ENCODE measurements at regions not wholly inside any gene's neighbourhood (a gene's known extent, or its start where the extent isn't known, plus 50 kb on each side); places are given as distances from the start of the nearest gene placed in this dataset.
"Not testable (repeated sequence)": the region's sequence is repeated elsewhere in the genome, so short reads cannot be mapped to it uniquely, and the experiment has no call there.

DNA sequence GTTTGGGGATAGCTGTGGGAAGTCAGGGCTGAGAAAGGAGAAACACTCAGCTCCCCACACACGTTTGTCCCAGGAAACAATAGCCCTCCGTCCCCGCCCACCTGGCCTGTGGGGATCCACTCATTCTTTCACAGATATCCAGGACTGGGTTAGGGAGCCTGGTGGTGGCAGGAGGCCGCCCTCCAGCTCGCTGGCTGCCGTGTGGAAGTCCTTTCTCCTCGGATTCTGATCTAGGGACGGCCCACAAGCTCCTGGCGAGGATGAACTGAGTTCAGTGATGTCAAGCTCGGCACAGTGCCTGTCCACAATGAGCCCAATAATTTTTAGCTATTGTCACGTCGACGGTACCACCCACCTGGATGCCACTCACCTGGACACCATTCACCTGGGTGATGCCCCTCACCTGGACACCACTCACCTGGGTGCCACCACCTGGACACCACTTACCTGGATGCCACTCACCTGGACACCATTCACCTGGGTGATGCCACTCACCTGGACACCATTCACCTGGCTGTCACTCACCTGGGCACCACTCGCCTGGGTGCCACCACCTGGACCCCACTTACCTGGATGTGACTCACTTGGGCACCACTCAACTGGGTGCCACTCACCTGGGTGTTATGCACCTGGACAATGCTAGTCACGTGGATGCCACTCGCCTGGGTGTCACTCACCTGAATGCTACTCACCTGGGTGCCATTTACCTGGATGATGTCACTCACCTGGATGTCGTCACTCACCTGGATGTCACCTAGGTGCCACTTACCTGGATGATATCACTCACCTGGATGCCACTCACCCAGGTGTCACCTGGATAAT is 172.5 kb upstream of the FOXF1 start:
- FAIRE-seq (peak; percentile 48), DNase-seq (ENCODE audit: low spot score) (no peak)

DNA sequence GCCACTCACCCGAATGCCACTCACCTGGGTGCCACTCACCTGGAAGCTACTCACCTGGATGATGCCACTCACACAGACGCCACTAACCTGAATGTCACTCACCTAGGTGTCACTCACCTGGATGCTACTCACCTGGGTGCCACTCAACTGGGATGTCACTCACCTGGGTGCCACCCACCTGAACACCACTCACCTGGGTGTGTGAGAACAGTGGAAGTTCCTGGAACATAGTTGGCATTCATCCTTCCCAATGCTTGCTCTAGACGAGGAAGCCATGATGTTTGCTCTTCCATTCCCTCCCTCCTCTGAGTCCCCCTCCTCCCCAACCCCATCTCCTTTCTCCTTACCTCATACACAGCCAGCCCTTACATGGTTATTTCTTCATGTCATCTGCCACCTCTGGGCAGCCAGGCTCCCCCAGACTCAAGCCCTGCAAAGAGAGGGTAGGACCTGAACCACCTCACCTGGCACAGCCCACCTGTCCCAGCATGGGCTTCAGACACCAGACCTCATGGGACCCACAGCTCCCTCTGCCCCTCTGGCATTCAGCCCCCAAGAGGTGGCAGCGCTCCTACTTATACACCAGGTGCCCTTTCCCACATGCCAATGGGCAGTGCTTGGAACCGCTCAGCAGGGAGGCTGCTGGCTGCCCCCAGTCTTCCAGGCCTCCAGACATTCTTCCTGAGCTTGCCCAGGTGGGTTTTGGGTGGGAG is 171.8 kb upstream of the FOXF1 start:
- DNase-seq (ENCODE audit: low spot score): no peak
- peak; percentile 17 for FAIRE-seq

DNA sequence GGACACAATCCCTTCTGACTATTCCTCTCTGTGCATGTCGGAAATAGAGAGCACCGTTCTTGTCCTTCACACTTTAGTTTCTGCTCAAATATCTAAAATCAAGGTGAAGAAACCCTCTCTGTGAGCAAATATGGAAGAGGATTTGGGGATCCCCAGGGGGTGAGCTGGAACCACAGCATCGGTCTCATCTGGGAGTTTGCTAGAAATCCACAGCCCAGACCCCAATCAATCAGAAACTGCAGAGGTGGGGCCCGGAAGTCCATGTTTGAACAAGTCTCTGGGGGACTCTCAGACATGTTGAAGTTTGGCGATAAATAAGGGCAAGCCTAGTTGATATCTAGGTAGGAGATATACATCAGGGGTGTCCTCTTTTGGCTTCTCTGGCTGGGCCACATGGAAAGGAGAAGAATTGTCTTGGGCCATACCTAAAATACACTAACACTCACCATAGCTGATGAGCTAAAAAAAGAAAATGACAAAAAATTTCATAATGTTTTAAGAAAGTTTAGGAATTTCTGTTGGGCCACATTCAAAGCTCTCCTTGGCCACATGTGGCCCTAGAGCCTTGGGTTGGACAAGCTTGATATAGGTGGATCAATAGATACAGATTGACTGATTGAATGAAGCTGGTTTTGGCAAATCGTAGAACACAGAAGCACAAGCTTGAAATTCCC is 168.0 kb upstream of the FOXF1 start:
- DNase-seq (ENCODE audit: low spot score): no peak
- FAIRE-seq: no peak

DNA sequence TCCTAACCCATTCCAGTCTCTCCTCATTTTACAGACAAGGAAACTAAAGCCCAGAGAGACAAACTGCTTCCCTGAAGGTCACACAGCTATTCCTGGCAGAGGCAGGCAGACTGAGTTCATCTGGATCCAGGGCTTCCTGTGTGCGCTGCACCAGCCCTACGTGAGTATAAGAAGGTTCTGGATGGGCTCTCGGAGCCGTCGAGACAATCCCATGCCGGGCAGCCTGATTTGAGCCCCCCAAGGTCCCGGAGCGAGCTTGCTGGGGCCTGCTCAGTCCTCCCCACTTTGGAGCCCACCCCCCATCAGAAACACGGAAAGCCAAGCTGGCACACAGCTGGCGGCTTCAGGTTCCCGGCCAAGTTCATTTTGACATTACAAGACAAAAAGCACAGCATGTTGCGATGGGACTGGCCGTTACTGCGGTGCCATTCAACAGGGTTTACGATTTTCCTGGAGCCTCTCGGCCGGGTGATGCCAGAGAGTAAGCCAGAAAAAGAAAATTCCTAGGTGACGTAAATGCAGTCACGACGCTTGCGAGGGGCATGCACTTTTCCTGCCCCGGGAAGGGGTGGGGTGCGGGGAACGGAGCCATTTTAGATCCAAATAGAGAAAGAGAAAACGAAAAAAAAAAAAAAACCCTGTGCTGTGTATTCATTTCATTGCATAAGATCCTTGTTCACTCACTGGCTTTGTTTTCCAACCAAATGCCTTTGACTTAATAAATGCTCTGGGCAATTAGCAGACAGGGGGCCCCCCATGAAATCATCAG is 167.1 kb upstream of the FOXF1 start:
- FAIRE-seq (no peak), DNase-seq (ENCODE audit: low spot score) (no peak)

DNA sequence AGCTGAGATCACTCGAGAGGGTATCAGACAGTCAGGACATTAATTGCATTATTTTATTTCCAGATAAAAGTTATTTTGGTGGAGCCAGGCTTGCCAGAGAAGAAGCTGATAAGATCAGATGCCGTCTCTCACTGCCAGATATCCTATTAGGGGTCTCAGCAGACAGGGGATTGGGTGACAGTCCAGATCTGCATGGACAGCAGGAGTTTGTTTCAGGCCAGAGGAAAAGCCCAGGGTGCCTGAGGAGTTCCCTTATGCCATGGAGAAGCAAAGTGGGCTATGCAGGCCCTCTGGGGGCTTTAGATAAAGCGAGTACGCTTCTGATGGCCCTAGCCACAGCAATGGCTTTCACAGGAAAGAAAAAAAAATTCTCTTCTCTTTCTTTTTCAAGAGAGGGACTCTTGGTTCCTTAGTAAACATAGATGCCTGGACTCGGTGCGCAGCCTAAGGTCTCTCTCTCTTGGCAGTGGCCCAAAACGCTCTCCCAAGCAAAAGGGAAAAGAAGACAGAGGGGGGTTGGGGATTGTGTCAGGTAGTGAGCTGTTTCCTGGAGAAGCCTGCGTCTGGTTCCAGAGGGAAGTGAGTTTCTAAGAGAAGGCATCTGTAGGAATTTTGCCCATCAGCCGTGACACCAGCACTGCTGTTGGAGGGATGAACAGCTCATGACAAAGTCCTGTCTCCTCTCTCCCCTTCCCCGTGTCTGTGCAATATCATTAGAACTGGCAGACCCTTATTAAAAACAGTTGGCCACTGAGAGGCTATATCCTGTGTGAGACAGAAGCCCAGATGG is 166.3 kb upstream of the FOXF1 start:
- FAIRE-seq: no peak
- no peak for DNase-seq (ENCODE audit: low spot score)

DNA sequence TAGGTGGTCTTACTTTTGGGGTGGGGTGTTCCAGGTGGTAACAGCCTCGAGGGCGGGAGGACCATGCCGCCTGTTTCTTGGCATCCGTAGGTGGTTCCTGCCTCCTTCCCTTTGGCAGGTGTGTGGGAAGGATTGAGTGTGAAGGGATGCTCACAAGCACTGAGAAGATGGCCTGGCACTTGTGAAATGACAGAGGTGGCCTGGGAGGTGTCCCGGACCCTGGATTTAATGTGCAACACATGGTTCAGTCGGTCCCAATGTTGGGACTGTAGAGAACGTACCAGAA is 165.8 kb upstream of the FOXF1 start:
- FAIRE-seq (no peak), DNase-seq (ENCODE audit: low spot score) (no peak)

DNA sequence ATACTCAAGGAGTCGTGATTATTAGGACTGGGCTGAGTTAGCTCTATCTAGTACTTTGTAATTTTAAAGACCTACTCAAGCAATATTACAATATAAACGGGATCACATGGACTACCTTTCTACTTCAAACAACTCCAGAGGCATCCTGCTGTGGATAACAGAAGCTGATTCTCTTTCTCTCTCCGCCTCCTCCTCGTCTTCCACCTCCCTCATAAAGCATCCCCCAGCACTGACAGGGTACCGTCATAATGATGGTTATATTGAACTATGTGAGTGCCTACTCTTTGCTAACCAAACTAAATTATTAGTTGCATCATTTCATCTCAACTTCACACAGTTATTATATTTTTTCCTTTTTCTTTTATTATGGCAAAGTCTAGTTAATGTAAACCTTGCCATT is 165.4 kb upstream of the FOXF1 start:
- FAIRE-seq: no peak
- no peak for DNase-seq (ENCODE audit: low spot score)

DNA sequence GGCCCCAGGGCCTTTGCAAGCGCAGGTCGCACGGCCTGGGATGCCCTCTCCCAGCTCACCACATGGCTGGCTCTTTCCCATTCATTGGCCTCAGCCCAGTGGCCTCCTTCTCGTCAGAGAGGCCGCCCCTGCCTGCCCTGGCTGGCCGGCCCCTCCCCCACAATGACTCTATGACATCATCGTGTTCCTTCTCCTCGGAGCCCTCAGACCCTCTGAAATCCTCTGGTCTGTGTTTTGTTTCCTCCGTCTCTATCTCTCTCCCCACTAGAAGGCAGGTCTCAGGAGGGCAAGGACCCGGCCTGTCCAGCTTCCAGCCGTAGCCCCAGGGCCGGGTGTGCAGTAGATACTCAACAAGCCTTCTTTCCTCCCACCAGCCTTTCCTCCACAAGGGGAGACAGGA is 164.8 kb upstream of the FOXF1 start:
- no peak for FAIRE-seq
- no peak for DNase-seq (ENCODE audit: low spot score)

DNA sequence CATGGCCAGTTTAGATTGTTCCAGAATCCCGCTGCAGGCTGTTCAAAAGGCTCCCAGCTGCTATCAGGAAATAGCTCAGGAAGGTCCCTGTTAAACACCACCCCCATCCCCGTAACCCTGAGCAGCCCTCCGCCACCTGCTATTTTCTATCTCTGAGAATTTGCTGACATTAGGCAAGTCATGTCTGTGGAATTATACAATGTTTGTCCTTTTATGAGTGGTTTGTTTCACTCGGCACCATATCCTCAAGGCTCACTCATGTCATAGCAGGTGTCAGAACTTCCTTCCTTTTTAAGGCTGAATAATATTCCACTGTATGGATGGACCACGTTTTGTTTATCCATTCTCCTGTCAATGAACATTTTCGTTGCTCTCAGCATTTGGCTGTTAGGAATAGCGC is 164.3 kb upstream of the FOXF1 start:
- no peak for FAIRE-seq
- DNase-seq (ENCODE audit: low spot score): no peak

DNA sequence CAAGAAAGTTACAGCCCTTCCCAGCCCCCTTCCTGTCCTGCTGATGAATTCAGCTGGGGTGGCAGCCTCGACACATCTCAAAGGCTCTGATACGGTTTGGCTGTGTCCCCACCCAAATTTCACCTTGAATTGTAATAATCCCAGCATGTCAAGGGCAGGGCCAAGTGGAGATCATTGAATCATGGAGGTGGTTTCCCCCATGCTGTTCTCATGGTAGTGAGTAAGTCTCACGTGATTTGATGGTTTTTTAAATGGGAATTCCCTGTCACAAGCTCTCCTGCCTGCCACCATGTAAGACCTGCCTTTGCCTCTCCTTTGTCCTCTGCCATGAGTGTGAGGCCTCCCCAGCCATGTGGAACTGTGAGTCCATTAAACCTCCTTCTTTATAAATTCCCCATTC is 163.2 kb upstream of the FOXF1 start:
- no peak for FAIRE-seq
- no peak for DNase-seq (ENCODE audit: low spot score)

DNA sequence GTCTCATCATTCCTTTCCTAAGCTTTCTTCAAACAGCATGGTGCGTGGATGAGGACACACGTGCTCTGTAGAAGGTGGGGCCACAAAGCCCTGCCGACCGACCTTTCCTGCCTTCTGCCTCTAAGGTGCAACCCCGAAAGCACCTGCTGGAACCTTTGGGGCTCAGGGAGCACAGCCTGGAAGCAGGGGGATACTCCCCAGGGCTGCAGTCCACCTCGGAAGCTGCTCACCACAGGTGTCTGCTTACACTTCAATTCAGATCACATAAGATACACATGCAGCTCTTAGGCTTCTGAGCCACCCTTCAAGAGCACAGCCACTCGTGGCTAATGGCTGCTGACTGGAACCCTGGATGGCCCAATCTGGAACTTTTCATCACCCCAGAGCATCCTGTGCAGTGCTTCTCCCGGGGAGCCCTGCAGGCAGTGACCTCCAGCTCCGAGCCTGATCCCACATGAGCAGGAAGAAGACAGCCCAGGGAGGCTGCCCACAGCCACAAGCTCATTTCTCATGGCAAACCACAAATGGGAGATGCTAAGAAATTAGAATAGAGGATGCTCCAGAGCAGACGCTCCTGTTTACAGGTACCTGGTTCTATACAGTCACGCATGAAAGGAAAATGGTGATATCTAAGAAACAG is 162.3 kb upstream of the FOXF1 start:
- DNase-seq (ENCODE audit: low spot score) (no peak), FAIRE-seq (no peak)

DNA sequence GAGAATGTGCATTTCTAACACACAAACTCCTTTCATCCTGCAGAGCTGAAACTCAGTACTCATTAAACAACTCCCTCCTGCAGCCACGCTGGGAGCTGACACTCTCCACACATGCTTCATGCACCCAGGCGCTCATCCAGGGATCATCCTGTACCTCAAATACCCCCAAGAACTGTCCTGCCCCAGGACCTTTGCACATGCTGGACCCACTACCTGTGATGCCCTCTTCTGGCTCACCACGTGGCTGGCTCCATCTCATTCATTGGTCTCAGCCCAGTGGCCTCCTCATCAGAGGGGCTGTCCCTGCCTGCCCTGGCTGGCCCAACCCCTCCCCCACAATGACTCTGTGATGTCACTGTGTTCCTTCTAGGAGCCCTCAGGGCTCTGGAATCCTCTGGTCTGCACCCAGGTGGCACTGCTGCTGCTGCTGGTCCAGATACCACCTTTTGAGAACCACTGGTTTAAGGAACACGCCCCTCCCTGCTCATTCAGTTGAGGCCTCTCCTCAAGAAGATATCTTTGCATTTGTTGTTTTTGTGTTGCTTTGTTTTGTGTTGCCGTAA is 160.9 kb upstream of the FOXF1 start:
- DNase-seq (ENCODE audit: low spot score) (no peak), FAIRE-seq (no peak)

DNA sequence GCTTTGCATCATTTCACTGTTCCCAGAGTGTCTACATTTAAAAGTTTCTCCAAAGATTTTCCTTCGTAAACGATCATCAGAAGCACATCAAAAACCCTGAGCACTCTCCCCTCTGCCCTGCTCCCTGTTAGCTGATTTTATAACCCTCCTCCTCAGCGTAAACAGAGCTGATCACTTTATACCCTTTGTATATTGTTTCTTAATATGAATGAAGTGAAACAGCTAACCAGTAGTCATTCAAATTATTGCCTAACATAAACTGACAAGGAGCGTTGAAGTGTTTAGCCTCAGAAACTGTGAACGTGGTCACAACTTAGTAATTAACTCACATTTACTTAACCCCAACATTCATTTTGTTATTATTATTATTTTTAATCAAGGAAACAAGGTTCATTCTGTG is 160.0 kb upstream of the FOXF1 start:
- FAIRE-seq (no peak), DNase-seq (ENCODE audit: low spot score) (no peak)

DNA sequence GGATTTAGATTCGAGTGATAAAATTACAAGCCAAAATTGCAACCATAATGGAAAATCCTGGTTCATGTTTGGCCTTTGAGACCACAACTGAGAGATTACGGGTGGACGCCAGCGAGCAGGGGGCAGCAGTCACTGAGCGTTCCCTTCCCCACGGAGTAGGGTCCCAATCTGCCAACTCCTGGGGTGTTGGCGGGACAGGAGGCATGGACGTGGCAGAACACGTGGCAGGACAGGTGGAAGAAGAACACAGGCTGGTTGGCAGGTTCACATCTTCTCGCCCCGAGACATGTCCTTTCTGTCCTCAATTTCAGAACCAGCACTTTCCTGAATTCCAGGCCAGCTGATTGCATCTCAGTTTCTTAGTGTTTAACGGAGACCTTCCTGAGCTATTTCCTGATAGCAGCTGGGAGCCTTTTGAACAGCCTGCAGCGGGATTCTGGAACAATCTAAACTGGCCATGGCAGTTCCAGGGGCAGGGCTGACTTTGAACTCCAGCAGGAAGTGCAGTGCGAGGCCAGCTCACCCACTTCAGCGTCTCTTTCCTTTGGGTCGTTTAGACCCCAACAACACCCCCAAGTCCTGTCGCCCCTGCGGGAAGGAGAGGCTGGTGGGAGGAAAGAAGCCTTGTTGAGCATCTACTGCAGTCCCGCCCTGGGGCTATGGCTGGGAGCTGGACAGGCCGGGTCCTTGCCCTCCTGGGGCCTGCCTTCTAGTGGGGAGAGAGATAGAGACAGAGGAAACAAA is 159.1 kb upstream of the FOXF1 start:
- DNase-seq (ENCODE audit: low spot score) (no peak), FAIRE-seq (no peak)

DNA sequence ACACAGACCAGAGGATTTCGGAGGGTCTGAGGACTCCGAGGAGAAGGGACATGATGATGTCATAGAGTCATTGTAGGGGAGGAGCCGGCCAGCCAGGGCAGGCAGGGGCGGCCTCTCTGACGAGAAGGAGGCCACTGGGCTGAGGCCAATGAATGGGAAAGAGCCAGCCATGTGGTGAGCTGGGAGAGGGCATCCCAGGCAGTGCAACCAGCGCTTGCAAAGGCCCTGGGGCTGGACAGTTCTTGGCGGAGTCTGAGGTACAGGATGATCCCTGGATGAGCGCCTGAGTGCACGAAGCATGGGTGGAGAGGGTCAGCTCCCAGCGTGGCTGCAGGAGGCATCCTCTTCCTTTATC is 158.6 kb upstream of the FOXF1 start:
- FAIRE-seq: peak; percentile 27
- DNase-seq (ENCODE audit: low spot score): not testable (repeated sequence)

DNA sequence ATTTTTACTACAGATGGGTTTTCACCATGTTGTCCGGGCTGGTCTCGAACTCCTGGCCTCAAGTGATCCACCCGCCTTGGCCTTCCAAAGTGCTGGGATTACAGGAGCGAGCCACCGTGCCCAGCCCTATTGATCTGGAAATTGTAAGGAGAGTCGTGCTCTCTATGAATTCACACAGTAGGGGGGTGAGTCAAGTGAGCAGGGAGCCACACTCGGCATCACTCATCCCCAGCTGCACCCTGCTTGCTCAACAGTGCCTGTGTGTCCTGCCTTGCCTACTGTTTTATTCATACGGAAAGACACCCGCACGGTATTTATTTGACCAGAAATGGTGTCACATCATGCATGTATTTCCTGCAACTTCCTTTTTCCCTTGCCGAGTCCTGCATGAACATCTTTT is 157.2 kb upstream of the FOXF1 start:
- DNase-seq (ENCODE audit: low spot score): no peak
- FAIRE-seq: no peak

DNA sequence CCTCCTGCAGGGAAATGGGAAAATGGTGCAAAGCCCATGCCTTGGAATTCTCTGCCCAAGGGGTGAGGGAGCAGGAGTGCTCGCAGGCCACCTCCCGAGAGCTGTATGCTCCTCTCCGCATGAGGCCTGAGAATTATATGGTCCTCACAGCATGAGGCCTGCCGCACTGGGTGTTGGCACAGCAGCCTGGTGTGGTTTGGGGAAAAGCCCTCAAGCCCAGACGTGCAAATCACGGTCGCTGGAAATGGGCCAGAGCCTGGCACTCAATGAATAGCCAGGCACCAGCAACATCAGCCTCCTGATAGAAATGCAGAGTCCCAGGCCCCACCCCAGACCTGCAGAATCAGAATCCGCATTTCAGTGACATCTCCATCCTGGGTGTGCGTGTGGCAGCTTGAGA is 156.4 kb upstream of the FOXF1 start:
- DNase-seq (ENCODE audit: low spot score): no peak
- no peak for FAIRE-seq

DNA sequence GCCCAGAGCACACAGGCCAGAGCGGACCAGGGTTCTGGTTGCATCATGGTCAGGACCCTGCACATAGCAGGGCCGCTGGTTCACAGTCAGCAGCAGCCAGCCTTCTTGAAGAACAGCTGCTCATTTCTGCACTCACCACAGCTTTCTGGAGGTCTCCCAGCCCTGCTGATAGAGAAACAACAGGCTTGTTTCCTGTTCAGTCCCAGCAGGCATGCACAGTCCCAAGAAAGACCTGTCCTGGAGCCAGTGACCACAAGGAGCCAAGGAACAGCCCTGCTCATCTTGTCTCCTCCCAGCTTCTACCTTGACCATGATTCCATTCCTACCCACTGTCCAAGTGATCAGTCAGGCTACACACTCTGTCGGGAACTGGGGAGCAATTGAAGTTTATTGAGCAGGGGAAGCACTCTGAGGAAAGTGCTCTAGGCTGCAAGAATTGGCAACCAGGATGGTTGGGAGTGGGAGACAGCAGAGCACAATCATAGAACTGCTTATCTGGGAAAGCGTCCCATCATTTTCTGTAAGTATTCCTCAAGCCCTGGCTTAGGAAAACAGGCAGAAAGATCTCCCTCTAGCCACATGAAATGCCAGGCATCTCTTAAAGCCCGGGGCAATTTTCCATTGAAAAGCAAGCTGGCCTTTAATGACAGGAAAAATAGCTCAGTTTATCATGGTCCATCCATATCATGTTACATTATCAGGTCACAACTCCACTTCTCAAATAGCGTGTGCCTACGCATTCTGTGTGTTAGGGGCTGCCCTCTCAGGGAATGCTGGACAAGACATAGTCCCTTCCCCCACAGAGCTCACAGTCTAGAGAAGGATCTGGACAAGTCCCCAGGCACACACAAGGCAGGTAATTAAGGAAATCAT is 155.4 kb upstream of the FOXF1 start:
- no peak for FAIRE-seq
- DNase-seq (ENCODE audit: low spot score): no peak

DNA sequence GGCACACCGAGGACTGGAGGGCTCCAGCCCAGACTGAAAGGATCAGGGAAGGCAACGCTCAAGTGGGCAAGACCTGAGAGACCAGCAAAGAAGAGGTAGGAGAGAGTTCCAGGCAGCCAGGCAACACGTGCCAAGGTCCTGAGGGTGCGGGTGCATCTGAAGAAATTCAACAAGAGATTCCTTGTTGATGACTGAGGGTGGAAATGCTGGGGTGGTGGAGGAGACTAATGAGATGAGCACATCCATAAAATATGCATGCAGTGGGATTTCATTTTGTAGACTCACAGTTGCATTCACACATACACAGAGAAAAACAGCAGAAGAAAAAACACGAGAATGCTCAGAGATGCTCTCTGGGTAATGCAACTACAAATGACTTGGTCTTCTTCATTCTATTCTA is 154.8 kb upstream of the FOXF1 start:
- FAIRE-seq: no peak
- DNase-seq (ENCODE audit: low spot score): peak; percentile 37
